ENCODE measurements at regions not wholly inside any gene's neighbourhood (a gene's known extent, or its start where the extent isn't known, plus 50 kb on each side); places are given as distances from the start of the nearest gene placed in this dataset.
"Not testable (repeated sequence)": the region's sequence is repeated elsewhere in the genome, so short reads cannot be mapped to it uniquely, and the experiment has no call there.

DNA sequence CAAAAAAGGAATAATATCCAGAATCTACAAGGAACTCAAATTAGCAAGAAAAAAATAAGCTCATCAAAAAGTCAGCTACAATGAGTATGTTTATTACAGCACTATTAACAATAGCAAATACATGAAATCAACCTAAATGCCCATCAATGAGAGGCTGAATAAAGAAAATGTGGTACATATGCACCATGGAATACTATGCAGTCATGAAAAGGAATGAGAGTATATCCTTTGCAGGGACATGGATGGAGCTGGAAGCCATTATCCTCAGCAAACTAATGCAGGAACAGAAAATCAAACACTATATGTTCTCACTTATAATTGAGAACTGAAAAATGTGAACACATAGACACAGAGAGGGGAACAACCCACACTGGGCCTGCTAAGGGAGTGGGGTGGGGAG is 178.4 kb upstream of the IRS4 start:
- H3K4me1 ChIP-seq (ENCODE audit: control insufficient read depth in 5 of 5, insufficient read depth in 5 of 5, low read length in 5 of 5), result no peaks in the 10 kb centered on the region
- no peaks in the 10 kb centered on the region for H3K36me3 ChIP-seq (ENCODE audit: control insufficient read depth in 5 of 5, insufficient read depth in 5 of 5, low read length in 5 of 5)
- no peak overlapping the region for H3K9ac ChIP-seq (ENCODE audit: low read length in 5 of 5)
- peaks cover 0 to 9% (median 5%) of the 10 kb centered on the region in 5 donors for H3K9me3 ChIP-seq (ENCODE audit: control insufficient read depth in 5 of 5, low read length in 5 of 5)
- no peak overlapping the region for H3K4me3 ChIP-seq (ENCODE audit: low read depth in 1 of 5, low read length in 5 of 5)
- H3K27ac ChIP-seq (ENCODE audit: low read depth, low read length), result no peak overlapping the region
- H3K27me3 ChIP-seq (ENCODE audit: control insufficient read depth in 5 of 5, insufficient read depth in 4 of 5, low read length in 5 of 5), result no peaks in the 10 kb centered on the region

DNA sequence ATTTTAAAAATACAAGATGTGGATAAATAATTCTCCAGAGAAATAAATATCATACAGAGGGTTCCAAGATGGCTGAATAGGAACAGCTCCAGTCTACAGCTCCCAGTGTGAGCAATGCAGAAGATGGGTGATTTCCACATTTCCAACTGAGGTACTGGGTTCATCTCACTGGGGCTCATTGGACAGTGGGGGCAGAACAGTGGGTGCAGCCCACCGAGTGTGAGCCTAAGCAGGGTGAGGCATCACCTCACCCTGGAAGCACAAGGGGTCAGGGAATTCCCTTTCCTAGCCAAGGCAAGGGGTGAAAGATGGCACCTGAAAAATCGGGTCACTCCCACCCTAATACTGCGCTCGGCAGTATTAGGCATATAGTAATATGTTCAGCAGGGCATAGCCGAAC is 167.5 kb upstream of the IRS4 start:
- H3K4me1 ChIP-seq (ENCODE audit: control insufficient read depth in 5 of 5, insufficient read depth in 5 of 5, low read length in 5 of 5); H3K4me3 ChIP-seq (ENCODE audit: low read depth in 1 of 5, low read length in 5 of 5); H3K9ac ChIP-seq (ENCODE audit: low read length in 5 of 5); H3K9me3 ChIP-seq (ENCODE audit: control insufficient read depth in 5 of 5, low read length in 5 of 5); H3K27me3 ChIP-seq (ENCODE audit: control insufficient read depth in 5 of 5, insufficient read depth in 4 of 5, low read length in 5 of 5); H3K27ac ChIP-seq (ENCODE audit: low read depth, low read length); H3K36me3 ChIP-seq (ENCODE audit: control insufficient read depth in 5 of 5, insufficient read depth in 5 of 5, low read length in 5 of 5): not testable (repeated sequence)

DNA sequence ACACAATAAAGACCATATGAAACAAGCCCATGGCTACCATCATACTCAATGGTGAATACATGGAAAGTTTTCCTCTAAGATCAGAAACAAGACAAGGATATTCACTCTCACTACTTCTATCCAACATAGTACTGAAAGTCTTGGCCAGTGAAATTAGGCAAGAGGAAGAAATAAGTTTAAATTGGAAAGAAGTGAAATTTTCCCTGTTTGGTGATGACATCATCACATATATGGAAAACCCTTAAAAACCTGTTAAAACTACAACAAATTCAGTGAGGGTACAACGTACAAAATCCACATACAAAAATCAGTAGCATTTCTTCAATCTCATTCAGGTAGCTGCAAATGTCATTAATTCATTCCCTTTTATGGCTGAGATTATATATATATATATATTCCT is 164.0 kb upstream of the IRS4 start:
- Histone ChIP-seq H3K27ac (ENCODE audit: low read depth, low read length) (no peak overlapping the region), H3K9ac (ENCODE audit: low read length in 5 of 5) (no peak overlapping the region), H3K4me3 (ENCODE audit: low read depth in 1 of 5, low read length in 5 of 5) (no peak overlapping the region), H3K36me3 (ENCODE audit: control insufficient read depth in 5 of 5, insufficient read depth in 5 of 5, low read length in 5 of 5) (no peaks in the 10 kb centered on the region), H3K9me3 (ENCODE audit: control insufficient read depth in 5 of 5, low read length in 5 of 5) (peaks cover 4 to 25% (median 12%) of the 10 kb centered on the region in 5 donors), H3K4me1 (ENCODE audit: control insufficient read depth in 5 of 5, insufficient read depth in 5 of 5, low read length in 5 of 5) (no peaks in the 10 kb centered on the region), H3K27me3 (ENCODE audit: control insufficient read depth in 5 of 5, insufficient read depth in 4 of 5, low read length in 5 of 5) (peaks cover 0 to 3% (median 0%) of the 10 kb centered on the region in 5 donors)

DNA sequence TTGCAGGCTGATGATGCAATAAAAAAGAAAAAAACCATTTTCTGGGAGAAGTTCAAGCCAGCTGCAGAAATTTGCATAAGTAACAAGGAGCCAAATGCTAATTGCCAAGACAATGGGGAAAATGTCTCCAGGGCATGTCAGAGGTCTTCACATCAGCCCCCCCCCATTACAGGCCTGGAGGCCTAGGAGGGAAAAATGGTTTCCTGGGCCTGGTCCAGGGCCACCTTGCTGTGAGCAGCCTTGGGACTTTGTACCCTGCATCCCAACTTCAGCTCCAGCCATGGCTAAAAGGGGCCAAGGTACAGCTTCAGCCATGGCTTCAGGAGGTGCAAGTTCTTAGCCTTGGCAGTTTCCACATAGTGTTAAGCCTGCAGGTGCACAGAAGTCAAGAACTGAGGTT is 160.0 kb upstream of the IRS4 start:
- not testable (repeated sequence) for H3K27me3 ChIP-seq (ENCODE audit: control insufficient read depth in 5 of 5, insufficient read depth in 4 of 5, low read length in 5 of 5); H3K4me1 ChIP-seq (ENCODE audit: control insufficient read depth in 5 of 5, insufficient read depth in 5 of 5, low read length in 5 of 5); H3K36me3 ChIP-seq (ENCODE audit: control insufficient read depth in 5 of 5, insufficient read depth in 5 of 5, low read length in 5 of 5); H3K27ac ChIP-seq (ENCODE audit: low read depth, low read length); H3K9ac ChIP-seq (ENCODE audit: low read length in 5 of 5)
- Histone ChIP-seq H3K9me3 (ENCODE audit: control insufficient read depth in 5 of 5, low read length in 5 of 5) (peaks cover 7 to 37% (median 23%) of the 10 kb centered on the region in 5 donors), H3K4me3 (ENCODE audit: low read depth in 1 of 5, low read length in 5 of 5) (peak overlapping the region in 1 of 5 donors; percentile 15)

DNA sequence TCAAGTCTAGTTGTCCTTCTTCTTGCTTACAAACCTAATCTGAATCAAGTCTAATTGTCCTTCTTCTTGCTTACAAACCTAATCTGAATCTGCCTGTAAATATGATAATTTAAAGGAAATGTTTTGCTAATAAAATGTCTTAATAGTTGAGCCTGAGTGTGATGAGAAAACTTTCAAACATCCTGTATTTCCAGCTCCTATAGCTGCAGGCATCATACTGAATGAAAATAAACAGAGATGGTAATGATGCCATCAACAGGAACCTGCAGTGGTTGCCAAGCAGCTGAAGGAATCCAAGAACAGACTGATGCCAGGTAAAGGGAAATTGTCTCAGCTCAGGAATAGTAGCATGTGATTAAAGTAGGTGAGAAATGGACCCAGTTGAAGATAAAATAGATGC is 156.1 kb upstream of the IRS4 start:
- Histone ChIP-seq H3K36me3 (ENCODE audit: control insufficient read depth in 5 of 5, insufficient read depth in 5 of 5, low read length in 5 of 5) (no peaks in the 10 kb centered on the region), H3K27me3 (ENCODE audit: control insufficient read depth in 5 of 5, insufficient read depth in 4 of 5, low read length in 5 of 5) (peaks cover 0 to 8% (median 4%) of the 10 kb centered on the region in 5 donors), H3K9ac (ENCODE audit: low read length in 5 of 5) (no peak overlapping the region), H3K4me1 (ENCODE audit: control insufficient read depth in 5 of 5, insufficient read depth in 5 of 5, low read length in 5 of 5) (no peaks in the 10 kb centered on the region), H3K27ac (ENCODE audit: low read depth, low read length) (no peak overlapping the region), H3K4me3 (ENCODE audit: low read depth in 1 of 5, low read length in 5 of 5) (no peak overlapping the region), H3K9me3 (ENCODE audit: control insufficient read depth in 5 of 5, low read length in 5 of 5) (peaks cover 6 to 28% (median 20%) of the 10 kb centered on the region in 5 donors)

DNA sequence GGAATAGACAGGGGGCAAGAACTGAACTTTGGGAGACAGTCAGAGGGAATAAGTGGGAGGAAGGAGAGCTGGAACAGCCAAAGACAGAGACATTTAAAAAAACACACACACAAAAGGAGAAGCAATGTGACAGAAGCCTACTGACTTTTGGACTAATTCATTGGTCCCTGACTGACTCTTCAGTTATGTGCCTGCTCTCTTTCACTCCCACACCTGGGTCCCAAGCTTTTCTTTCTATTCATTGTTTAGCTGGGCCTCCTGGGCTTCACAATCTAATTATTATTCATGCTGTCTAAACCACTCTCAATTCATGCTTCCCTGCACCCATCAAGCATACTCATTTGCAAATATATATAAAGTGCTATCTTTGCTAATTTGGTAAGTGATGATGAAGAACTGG is 139.2 kb upstream of the IRS4 start:
- Histone ChIP-seq H3K36me3 (ENCODE audit: control insufficient read depth in 5 of 5, insufficient read depth in 5 of 5, low read length in 5 of 5) (no peaks in the 10 kb centered on the region), H3K4me1 (ENCODE audit: control insufficient read depth in 5 of 5, insufficient read depth in 5 of 5, low read length in 5 of 5) (no peaks in the 10 kb centered on the region), H3K27ac (ENCODE audit: low read depth, low read length) (no peak overlapping the region), H3K9ac (ENCODE audit: low read length in 5 of 5) (no peak overlapping the region), H3K4me3 (ENCODE audit: low read depth in 1 of 5, low read length in 5 of 5) (no peak overlapping the region), H3K27me3 (ENCODE audit: control insufficient read depth in 5 of 5, insufficient read depth in 4 of 5, low read length in 5 of 5) (peaks cover 0 to 6% (median 0%) of the 10 kb centered on the region in 5 donors), H3K9me3 (ENCODE audit: control insufficient read depth in 5 of 5, low read length in 5 of 5) (peaks cover 0 to 7% (median 0%) of the 10 kb centered on the region in 5 donors)

DNA sequence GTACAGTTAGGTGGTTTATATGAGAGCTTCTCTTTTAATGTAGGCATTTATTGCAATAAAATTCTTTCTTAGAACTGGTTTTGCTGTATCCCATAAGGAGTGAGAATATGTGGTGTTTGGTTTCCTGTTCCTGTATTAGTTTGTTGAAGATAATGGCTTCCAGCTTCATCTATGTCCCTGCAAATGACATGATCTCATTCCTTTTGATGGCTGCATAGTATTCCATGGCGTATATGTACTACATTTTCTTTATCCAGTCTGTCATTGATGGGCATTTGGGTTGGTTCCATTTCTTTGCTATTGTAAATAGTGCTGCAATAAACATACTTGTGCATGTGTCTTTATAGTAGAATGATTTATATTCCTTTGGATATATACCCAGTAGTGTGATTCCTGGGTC is 106.7 kb upstream of the IRS4 start:
- H3K9ac ChIP-seq (ENCODE audit: low read length in 5 of 5); H3K4me3 ChIP-seq (ENCODE audit: low read depth in 1 of 5, low read length in 5 of 5); H3K27ac ChIP-seq (ENCODE audit: low read depth, low read length); H3K9me3 ChIP-seq (ENCODE audit: control insufficient read depth in 5 of 5, low read length in 5 of 5); H3K36me3 ChIP-seq (ENCODE audit: control insufficient read depth in 5 of 5, insufficient read depth in 5 of 5, low read length in 5 of 5); H3K4me1 ChIP-seq (ENCODE audit: control insufficient read depth in 5 of 5, insufficient read depth in 5 of 5, low read length in 5 of 5); H3K27me3 ChIP-seq (ENCODE audit: control insufficient read depth in 5 of 5, insufficient read depth in 4 of 5, low read length in 5 of 5): not testable (repeated sequence)

DNA sequence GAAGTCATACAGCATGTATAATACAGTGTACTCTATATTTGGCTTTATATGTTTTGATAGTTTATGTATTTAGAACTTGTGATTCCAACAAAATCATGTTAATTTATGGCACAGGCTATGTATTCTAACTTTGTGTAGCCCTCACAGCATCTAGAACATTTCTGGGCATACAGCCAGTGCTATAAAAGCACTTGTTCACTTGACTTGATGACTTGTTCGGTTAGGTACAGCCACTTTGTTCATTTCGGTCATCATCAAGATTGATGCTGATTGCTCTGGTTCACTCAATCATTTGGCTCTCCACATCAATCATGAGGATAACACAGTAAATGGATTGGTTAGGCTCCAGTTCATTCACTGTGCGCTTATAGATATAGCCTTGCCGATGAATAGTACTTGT is 97.6 kb upstream of the IRS4 start:
- Histone ChIP-seq H3K4me3 (ENCODE audit: low read depth in 1 of 5, low read length in 5 of 5) (no peak overlapping the region), H3K4me1 (ENCODE audit: control insufficient read depth in 5 of 5, insufficient read depth in 5 of 5, low read length in 5 of 5) (no peaks in the 10 kb centered on the region), H3K36me3 (ENCODE audit: control insufficient read depth in 5 of 5, insufficient read depth in 5 of 5, low read length in 5 of 5) (no peaks in the 10 kb centered on the region), H3K27me3 (ENCODE audit: control insufficient read depth in 5 of 5, insufficient read depth in 4 of 5, low read length in 5 of 5) (peaks cover 0 to 3% (median 0%) of the 10 kb centered on the region in 5 donors), H3K27ac (ENCODE audit: low read depth, low read length) (no peak overlapping the region), H3K9me3 (ENCODE audit: control insufficient read depth in 5 of 5, low read length in 5 of 5) (no peaks in the 10 kb centered on the region), H3K9ac (ENCODE audit: low read length in 5 of 5) (no peak overlapping the region)

DNA sequence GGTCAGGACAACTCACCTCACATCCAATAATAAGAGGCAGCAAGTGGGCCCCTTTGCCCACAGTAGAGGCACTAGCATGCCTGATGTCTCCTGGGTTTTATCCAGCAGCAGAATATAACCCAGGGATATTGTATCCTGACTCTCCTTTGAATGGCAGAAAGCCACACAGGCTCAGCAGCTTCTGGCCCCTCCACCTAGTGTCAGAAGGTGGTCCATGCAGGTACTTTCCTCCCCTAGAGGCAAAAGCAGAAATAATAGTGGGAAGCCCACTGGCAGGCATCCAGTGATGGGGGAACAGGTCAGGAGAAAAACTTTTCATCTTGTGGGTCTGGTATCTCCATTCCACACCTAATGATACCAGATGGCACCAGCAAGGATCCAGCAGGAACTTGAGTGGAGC is 75.5 kb upstream of the IRS4 start:
- H3K9me3 ChIP-seq (ENCODE audit: control insufficient read depth in 5 of 5, low read length in 5 of 5), result peaks cover 0 to 18% (median 13%) of the 10 kb centered on the region in 5 donors
- H3K4me3 ChIP-seq (ENCODE audit: low read depth in 1 of 5, low read length in 5 of 5), result no peak overlapping the region
- no peaks in the 10 kb centered on the region for H3K4me1 ChIP-seq (ENCODE audit: control insufficient read depth in 5 of 5, insufficient read depth in 5 of 5, low read length in 5 of 5)
- peaks cover 0 to 2% (median 0%) of the 10 kb centered on the region in 5 donors for H3K27me3 ChIP-seq (ENCODE audit: control insufficient read depth in 5 of 5, insufficient read depth in 4 of 5, low read length in 5 of 5)
- no peak overlapping the region for H3K9ac ChIP-seq (ENCODE audit: low read length in 5 of 5)
- H3K27ac ChIP-seq (ENCODE audit: low read depth, low read length), result no peak overlapping the region
- H3K36me3 ChIP-seq (ENCODE audit: control insufficient read depth in 5 of 5, insufficient read depth in 5 of 5, low read length in 5 of 5), result no peaks in the 10 kb centered on the region

DNA sequence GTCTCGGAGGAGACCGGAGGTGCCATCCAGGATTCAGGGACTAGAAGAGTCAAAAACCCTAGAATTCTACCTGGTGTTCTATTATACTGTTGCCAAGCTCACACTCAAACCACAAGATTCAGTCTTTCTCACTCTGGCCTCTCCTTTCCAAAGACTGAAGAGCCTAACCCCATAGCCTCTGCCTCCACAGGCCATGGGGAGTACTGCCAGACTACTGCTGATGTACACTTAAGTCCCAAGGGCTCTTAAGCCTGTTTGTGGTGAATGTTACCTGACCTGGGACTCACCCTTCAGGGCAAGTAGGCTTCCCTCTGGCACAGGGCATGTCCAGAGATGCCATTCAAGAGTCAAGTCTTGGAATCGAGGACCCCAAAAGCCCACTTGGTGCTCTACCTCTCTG is 58.9 kb upstream of the IRS4 start:
- H3K4me3 ChIP-seq (ENCODE audit: low read depth in 1 of 5, low read length in 5 of 5), result no peak overlapping the region
- H3K27me3 ChIP-seq (ENCODE audit: control insufficient read depth in 5 of 5, insufficient read depth in 4 of 5, low read length in 5 of 5), result peaks cover 0 to 3% (median 0%) of the 10 kb centered on the region in 5 donors
- no peak overlapping the region for H3K27ac ChIP-seq (ENCODE audit: low read depth, low read length)
- H3K36me3 ChIP-seq (ENCODE audit: control insufficient read depth in 5 of 5, insufficient read depth in 5 of 5, low read length in 5 of 5), result no peaks in the 10 kb centered on the region
- no peak overlapping the region for H3K9ac ChIP-seq (ENCODE audit: low read length in 5 of 5)
- H3K9me3 ChIP-seq (ENCODE audit: control insufficient read depth in 5 of 5, low read length in 5 of 5), result no peaks in the 10 kb centered on the region
- no peaks in the 10 kb centered on the region for H3K4me1 ChIP-seq (ENCODE audit: control insufficient read depth in 5 of 5, insufficient read depth in 5 of 5, low read length in 5 of 5)

Measured in subcutaneous abdominal adipose tissue (tissue), 5 donors.